ENCODE measurements at regions not wholly inside any gene's neighbourhood (a gene's known extent, or its start where the extent isn't known, plus 50 kb on each side); places are given as distances from the start of the nearest gene placed in this dataset.

GRCh38 chr9:85428230-85428629 is 313.5 kb downstream of the AGTPBP1 start:
- DNase-seq (ENCODE audit: low read depth), result no peak

GRCh38 chr9:85427772-85428171 is 314.0 kb downstream of the AGTPBP1 start:
- no peak for DNase-seq (ENCODE audit: low read depth)

GRCh38 chr9:85425153-85425611 is 316.6 kb downstream of the AGTPBP1 start:
- DNase-seq (ENCODE audit: low read depth), result peak; percentile 70

DNA sequence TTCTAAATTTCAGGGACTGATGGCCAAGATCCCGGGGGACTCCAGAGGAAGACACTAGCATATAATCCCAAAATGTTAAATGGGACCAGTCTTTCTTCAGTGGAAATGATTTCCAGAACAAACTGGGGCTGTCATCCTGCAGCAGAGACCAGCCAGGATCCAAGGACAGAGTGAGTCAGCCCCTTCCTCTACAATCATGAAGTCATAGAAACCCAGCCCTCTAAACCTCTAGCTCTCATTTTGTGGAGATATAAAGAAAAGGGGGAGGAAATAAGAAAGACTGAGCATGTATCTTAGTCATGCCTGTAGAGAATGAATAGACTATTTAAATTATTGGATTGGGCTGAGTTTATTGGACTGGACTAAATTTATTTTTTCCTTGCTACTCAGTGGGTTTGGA is 318.3 kb downstream of the AGTPBP1 start:
- no peak for DNase-seq (ENCODE audit: low read depth)

GRCh38 chr9:85421641-85422040 is 320.1 kb downstream of the AGTPBP1 start:
- DNase-seq (ENCODE audit: low read depth), result no peak

DNA sequence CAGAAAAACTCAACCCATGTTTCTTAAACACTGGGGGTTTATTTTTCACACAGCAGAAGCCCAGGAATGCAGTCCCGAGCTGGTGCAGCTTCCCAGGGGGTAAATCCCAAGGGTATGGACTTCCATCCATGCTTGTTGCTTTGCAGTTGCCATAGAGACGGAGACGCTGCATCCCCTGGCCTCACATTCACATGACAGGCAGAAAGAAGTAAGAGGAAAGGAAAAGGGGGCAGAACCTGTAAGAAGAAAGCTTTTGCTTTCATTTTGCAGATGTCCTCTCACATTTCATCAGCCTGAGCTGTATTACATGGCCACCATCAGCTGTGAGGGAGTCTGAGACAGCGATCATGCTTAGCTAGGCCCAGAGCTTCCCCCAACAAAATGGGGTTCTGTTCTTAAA is 321.0 kb downstream of the AGTPBP1 start:
- DNase-seq (ENCODE audit: low read depth), result peak; percentile 49

DNA sequence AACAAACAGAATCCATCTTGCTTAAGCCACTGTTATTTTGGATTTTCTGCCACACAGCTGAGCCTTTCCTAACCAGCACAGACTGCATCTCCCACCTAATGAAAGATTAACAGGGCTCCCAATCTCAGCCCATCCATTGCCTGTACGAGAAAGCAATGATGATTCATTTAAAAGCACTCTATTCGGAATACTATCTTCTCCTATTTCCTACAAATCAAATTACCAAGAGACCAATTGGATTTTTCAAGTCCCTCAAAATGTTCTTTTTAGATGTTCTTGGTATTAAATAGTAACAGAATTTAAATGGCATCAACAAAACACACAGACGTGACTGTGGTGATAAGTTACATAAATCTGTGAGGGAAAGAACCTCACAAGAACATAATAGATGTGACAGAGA is 324.1 kb downstream of the AGTPBP1 start:
- no peak for DNase-seq (ENCODE audit: low read depth)

GRCh38 chr9:85416715-85417114 is 325.0 kb downstream of the AGTPBP1 start:
- DNase-seq (ENCODE audit: low read depth), result no peak

DNA sequence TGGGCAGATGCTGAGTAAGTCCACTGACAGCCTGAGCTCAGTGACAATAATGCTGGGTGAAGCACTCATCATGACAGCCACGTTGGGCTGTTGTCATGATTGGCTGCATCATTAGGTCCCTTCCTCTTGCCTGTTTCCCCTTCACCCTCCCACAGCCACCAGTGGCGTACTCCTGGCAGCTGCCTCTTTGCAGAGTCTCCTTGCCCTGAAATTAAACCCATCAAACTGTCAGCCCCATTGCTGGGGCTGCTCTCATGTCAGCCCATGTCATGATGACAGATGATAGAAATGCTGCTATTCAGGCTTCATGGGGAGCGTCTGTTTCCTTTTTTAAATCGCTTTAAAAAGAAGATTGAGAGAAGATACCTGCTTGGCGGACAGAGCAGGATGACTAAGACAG is 327.4 kb downstream of the AGTPBP1 start:
- no peak for DNase-seq (ENCODE audit: low read depth)

- DNase-seq (ENCODE audit: low read depth), result no peak
Measured at GRCh38 chr9:85408494-85408893, 333.3 kb downstream of the AGTPBP1 start.

GRCh38 chr9:85405566-85405950 is 336.2 kb downstream of the AGTPBP1 start:
- no peak for DNase-seq (ENCODE audit: low read depth)

DNA sequence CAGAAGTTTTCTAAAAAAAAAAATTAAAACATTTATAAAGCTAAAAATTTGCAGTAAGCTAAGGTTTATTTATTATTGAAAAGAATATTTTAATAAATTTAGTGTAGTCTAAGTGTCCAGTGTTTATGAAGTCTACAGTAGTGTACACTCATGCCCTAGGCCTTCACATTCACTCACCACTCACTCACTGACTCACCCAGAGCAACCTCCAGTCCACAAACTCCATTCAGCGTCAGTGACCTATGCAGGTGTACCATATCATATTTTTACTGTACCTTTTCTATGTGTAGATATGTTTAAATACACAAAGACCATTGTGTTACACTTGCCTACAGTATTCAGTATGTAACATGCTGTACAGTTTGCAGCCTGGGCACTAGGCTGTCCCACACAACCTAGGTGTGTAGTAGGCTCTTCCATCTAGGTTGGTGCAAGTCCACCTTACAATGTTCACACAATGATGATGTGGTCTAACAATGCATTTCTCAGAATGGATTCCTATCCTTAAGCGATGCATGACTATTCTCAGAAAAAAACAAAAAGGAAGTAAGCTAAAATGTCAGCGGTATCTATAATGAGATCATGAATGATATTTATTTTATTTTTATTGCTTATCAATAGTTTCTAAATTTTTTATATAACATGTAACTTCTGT is 336.7 kb downstream of the AGTPBP1 start:
- DNase-seq (ENCODE audit: low read depth), result peak; percentile 44

DNA sequence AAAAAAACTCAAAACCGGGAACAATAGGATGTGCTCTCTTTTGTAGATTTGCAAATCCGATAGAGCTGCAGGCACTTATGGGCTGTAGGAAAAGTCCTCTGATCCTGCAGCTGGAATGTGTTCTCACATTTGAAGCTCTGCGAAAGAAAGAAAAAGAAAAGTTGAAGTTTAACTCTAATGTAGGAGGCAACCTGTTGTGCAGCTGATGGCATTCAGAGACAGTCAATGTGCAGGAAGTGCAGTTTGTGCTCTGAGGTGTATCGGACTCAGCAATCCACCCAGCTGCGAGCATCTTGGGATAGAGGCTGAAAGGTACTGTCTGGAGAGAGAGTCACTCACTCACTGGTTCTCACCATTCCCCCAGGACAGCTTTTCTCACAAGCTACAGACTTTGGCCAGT is 339.2 kb downstream of the AGTPBP1 start:
- peak; percentile 19 for DNase-seq (ENCODE audit: low read depth)

DNA sequence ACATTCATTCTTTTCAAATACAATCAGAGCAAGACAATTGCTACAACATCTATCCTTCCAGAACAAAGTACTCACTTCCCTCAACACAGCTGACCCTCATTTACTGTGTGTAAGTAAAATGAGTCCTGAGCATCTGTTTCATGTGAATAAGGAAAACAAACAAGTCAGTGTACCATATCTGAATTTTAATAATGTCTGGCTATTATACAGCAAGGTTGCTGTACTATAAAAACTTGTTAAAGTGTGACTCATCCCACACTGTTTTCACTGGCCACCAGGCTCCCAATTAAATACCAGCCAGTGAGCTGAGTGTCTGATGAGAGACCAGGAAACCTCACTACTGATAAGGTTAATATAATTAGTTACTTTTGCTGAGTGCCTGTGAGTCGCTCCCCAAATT is 339.8 kb downstream of the AGTPBP1 start:
- peak; percentile 83 for DNase-seq (ENCODE audit: low read depth)

- no peak for DNase-seq (ENCODE audit: low read depth)
Measured at GRCh38 chr9:85397005-85397404, 344.7 kb downstream of the AGTPBP1 start.

DNA sequence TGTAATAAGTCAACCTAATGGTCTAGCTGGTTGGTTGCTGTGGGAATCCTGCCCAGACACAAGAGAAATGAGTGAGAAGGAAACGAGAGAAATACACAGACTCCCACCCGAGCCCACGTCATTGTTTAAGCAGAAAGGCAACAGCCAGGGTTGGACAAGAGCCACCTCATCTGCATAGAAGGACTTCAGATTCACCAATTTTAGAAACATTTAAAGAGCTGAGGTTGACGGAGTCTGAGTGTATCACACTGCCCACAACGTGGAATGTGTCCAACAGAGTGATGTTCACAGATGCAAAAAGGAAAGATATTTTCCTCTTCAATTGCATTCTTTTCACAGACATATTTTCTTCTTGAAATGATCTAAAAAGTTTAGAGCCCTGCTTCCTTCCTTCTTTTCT is 349.5 kb downstream of the AGTPBP1 start:
- DNase-seq (ENCODE audit: low read depth), result no peak

- DNase-seq (ENCODE audit: low read depth), result peak; percentile 78
Measured at GRCh38 chr9:85377731-85378289, 363.9 kb downstream of the AGTPBP1 start.

DNA sequence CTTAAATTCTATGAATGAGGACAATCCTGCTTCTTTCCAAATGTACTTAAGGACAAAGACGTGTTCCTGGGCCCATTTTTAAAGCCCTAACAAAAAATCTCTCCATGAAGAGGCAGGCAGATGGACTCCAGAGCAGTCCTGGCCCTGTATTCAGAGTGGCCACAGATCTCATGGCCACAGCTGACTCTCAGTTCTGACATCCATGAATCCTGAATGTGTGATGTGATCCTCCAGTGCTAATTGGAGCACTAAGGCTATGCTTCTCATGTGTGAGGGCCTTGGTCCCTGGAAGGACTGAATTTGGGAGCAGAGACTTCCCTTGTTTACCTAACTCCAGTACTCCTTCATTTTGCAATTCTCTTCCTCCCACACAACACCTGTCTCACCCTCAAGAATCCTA is 373.0 kb downstream of the AGTPBP1 start:
- DNase-seq (ENCODE audit: low read depth), result no peak

GRCh38 chr9:85359161-85359560 is 382.6 kb downstream of the AGTPBP1 start:
- DNase-seq (ENCODE audit: low read depth), result no peak

- no peak for DNase-seq (ENCODE audit: low read depth)
Measured at GRCh38 chr9:85349046-85349445, 392.7 kb downstream of the AGTPBP1 start.

- no peak for DNase-seq (ENCODE audit: low read depth)
Measured at GRCh38 chr9:85347541-85347940, 394.2 kb downstream of the AGTPBP1 start.

GRCh38 chr9:85344901-85345300 is 396.9 kb downstream of the AGTPBP1 start:
- DNase-seq (ENCODE audit: low read depth), result peak; percentile 19

- DNase-seq (ENCODE audit: low read depth), result peak; percentile 13
Measured at GRCh38 chr9:85339338-85339737, 402.4 kb downstream of the AGTPBP1 start.

GRCh38 chr9:85334228-85334627 is 407.5 kb downstream of the AGTPBP1 start:
- DNase-seq (ENCODE audit: low read depth), result no peak
